AG08395 (cell line): ENCODE measurements at regions not wholly inside any gene's neighbourhood (a gene's known extent, or its start where the extent isn't known, plus 50 kb on each side); places are given as distances from the start of the nearest gene placed in this dataset.

Source experiments
- DNase-seq: peaks from one replicate; pipeline ENCODE4 v3.0.0; 2012; ENCODE audit warnings: mixed read lengths, low spot score

DNA sequence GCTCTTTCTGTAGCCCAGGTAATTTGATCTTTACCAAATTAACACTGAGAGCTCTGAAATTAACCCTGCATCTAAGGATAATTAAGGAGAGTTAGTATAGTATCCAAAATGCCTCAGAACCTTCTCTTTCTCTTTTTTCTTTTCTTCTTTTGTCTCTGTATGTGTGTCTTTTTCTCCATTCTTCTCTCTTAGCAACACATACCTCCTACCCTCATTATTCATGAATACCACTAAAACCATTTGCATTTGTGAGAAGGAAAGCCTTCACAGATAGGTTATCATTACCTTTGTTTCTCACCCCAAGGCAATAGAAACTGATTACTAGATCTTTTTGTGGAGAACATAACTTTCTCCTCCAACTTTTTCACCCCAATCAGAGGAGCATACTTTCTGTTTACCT, 376.5 kb upstream of the NXPH2 start:
- no peak for DNase-seq

DNA sequence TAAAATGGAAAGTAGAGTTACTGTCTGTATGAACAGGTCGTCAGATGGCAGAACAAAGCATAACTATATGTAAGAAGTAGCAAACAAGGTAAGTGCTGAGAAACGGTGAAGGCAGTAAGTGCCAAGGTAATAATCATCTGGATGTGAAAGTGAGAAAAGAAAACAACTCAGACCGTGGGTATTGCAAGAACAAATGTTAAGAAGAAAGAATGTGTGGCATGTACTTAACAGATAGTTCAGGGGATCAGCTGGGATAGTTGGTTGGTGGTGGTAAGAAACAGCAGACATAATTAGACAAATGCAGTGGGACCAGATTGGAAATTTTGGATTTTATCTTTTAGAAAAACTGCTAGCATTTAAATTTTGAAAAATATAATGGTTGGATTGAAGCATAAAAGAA, 375.8 kb upstream of the NXPH2 start:
- DNase-seq = no peak

DNA sequence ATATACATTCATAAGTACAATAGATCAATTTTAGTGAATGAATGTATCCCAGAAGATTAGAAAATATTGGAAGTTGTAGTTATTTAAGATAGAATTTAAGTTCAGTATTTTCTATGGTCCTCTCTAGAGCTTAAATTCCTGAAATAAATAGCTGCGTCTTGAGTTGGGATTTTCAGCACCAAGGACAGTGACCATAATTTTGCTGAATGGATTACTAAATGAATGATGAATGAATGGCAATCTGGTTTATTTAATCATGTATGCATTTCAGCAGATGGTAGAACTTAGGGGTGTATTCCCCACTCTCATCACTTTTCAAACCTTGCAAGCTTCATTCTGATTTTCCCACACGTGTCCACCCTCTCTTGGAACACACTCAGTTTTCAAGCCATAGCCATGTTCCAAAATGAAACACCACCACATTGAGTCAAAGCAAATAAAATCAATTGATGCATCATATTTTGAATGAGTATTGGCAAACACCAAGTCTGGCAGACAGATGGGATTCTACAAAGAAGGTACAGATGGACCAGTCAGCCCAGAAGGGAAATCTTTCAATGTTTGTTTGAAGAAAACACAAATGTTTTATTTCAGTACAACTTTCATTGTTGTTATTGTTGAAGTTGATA, 362.2 kb upstream of the NXPH2 start:
- DNase-seq = no peak

DNA sequence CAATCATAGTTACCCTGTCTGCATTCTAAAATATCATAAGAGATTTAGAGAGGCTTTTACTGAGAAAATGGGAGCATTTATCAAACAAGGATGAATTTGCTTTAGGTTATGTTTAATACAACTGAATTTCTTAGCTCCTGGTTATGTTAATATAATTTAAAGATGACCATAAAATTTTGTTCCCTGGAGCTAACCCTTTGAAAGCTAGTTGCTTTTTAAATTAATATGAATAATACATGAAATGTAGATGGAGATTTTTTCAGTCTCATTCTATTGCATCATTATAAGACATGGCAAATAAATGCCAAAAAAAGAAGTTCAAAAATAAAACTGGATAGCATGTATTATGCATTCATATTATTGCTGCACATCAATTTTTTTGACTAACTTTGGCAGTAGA, 344.1 kb upstream of the NXPH2 start:
- no peak for DNase-seq

DNA sequence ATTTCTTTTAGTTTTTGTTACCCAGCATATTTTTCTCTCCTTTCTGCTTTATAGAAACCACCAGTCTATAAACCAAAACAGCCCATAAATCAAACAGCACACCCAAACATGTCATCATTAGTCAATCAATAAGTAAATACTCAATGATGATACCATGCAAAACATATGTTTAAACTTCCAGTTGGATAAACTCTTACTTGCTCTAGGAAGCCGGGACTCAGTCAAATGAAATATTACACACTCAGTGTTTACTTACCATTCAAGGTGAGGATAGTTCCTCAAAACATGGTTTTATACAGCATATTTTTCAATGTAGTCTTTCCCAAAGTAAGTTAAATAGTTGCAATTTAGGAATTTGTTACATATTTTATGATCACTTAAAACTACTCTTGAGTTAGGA, 343.6 kb upstream of the NXPH2 start:
- no peak for DNase-seq

DNA sequence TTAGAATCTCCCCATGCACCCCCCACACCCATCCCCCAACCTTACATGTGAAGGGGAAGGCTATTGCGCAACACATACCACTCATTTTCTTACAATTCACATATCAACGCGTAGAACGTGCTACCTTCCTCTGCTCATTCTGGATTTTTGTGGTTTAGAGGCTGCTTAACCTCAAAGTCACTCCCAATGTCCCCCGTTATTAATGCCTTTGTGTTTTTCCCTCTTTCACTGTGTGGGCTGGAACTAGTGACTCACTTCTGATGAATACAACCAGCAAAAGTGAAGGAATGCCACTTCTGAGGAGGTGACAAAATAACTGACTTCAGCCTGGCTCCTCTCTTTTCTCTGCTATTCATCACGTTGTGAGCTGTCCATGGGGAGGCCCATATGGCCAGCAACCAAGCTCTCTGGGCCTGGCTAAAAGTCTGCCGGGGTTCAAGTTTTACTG, 342.5 kb upstream of the NXPH2 start:
- no peak for DNase-seq

DNA sequence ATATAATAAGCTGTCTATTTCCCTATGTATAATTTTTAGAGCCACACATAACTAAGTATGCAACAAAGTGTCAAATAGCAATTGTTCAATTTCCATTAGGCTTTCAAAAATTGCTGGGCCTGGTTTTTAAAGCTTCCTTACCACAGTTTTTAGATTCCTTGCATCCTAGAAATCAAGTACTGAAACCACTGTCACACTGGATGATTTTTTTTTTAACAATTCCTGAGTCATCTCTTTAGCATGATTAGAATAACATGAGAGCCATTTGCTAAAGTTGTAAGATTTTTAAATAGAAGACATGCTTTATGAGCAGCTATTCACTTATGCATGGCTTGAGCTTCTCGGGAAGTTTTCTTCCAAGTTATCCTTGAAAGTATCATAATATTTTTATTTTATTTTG, 319.5 kb upstream of the NXPH2 start:
- DNase-seq = no peak

DNA sequence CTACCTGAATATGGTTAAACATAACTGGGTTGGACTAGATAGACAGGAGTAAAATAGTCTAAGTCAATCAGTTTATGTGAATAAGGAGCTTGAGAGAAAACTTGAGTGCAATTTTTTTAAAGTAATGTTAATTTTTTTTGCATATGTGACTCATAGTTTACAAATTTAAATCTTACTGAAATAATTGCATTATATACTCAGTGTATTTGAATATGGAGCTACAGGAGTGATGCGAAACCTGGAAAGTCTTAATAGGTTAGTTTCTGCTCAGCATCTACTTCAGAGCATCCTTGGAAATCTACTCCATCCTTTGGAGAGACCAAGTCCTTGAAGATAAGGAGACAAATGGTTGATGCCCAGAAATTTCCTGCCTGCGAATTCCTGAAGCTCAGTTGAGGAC, 318.8 kb upstream of the NXPH2 start:
- DNase-seq = no peak

DNA sequence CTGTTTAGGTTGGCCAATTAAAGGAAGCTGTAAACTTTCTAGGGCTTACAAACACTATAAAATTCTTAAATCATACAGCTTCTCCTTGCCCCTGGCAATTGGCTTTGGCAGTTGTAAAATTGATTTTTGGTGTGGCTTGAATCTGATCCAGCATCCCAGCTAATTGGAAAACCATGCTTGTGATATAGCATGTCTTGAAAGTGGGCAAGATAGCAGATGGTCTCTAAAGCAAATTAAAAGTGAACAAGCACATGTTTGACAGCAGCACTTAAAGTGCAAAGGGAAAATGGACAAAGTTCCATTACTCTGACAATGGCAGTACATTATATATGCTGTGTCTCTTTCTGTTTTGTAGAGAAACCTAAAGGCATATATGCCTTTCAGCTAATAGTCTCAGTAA, 302.9 kb upstream of the NXPH2 start:
- DNase-seq = no peak

DNA sequence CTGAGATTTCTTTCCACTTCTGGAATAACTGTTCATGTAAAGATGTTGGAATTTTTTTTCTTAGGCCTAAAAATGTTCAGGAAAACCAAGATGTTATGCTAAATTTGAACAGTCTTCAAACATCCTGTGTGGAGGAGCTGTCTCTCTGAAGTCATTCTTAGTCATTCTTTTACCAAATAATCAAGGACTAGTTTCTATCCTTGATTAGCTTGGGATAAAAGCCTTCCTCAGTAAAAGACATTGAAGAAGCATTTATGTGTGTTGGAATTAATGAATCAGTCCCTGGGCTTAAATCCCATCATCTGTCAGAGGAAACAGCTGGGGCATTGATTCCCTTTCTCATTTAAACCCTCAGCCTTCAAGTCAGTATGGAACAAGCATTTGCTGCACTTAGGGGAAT, 300.1 kb upstream of the NXPH2 start:
- no peak for DNase-seq

DNA sequence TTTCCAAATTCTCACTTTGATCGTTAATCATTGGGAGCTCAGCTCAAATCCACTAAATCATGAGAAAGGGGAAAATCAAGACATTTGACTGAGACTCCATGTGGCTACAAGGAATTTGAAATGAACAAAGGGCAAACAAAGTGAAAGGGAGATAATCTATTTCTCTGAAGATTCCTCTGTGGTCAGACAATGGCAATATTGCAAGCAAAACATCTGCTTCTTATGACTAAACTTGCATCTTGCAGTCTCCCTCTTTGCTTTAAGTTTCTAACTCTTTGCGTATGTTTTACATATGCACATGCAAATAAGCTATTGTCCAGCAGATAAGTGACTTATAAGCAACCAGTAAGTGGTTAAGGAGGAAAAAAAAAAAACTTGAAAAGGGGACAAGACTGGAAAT, 299.1 kb upstream of the NXPH2 start:
- DNase-seq = no peak

DNA sequence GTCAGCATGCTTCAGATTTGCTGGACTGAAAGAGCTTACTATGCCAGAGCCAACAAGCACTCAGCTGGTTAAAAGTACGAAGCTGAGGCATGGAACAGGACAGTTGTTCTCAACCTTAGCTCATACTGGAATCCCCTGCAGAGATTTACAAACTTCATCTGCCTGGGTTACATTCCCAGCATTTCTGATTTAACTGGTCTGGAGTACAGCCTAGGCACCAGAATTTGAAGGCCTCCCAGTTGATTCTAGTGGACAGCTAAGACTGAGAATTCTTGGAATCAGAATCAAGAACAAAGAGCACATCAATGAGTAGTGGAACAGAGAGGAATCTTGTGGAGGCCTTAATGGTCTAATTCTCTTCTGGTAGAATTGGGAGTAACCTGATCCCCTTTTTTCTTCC, 298.2 kb upstream of the NXPH2 start:
- DNase-seq = no peak

DNA sequence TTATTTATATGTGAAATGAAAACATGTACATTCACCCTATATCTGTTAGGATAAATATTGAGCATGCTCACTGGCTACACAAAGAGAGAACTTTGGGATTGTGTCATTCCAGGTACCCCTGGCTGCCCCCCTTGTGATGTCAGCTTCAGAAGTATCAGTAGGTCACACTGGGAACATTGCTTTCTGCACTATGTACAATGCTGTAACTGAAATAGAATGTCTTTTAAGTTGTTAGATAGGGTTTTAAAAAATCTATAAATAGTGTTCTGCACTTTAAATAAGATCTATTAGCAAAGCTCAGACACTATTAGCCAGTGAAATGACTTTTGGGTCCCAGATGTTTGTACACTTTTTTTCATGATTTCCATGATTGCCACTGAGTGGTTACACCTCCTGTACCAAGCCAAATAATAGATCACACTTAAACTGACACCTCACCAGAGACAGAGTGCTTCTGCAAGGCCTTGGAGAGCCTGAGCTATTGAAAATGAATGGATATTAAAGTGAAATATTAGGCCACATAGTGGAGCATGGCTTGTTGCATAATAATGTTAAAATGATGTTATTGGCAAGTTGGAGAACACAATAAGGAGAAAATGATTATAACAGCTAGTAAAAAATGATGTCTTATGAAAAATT, 297.0 kb upstream of the NXPH2 start:
- DNase-seq = no peak

DNA sequence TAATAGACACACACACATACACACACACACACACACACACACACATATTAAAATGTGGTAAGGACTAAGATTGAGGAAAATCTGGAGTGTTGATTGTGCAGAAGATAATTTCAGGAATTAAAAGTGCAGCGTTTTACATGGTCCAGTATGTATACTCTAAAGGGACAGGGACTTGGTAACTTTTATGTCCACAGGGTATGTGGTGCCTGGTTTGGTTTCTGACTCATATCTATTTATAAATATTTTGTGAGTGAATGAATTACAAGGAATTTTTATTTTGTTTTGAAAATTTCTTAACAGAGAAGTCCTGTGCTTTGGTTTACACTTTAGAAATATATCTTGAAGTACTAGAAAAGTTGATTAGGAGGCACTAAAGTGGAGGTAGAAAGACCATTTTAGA, 287.7 kb upstream of the NXPH2 start:
- no peak for DNase-seq

DNA sequence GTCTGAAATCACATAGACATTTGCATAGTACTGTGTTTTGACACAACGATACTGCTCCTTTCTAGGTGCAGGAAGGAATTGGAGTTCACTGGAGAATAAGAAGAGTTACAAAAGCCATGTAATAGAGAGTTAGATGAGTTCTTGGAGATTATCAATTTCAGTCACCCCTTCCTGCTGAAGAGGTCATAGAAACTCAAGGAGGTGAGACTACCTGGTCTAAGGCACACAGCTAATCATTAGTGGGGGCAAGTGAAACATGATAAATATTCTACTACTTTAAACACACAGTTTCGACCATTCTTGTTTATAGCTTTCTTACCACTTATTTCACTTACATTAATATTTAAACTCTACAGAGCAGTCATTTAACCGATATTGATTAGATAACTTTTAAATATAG, 286.9 kb upstream of the NXPH2 start:
- no peak for DNase-seq

DNA sequence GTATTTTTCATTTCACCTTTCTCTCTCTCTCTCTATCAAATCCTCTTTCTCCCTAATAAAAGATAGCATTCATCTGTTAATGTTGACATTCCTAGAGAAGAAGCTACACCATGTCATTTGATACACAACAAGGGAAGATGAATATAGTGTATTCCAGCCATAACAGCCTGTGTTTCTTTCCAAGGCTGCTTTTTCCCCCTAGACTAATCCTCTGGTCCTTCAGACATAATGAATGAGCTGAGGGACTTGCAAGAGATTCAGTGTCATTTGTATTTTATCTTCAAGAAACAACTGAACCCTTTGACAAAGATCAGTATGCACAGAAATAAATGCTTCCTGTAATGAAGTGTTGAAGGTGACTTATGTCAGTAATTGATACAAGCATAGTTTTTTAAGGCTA, 284.0 kb upstream of the NXPH2 start:
- DNase-seq = no peak

DNA sequence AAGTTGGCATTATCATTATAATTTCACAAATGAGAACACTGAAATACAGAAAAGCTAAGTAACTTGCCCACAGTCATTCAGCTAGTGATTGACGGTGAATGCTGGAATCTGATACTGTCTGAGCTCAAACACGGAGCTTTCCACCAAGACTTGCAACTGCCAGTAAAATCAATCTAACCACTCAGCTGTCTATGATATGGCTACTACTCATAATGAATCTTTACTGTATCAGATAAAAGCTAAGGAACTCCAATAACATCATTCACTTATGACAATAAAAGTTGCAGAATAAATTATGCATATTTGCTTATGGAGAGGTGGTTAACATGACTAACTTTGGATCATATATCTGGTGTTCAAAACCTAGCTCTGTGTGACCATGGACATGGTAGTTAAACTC, 279.4 kb upstream of the NXPH2 start:
- DNase-seq = no peak

DNA sequence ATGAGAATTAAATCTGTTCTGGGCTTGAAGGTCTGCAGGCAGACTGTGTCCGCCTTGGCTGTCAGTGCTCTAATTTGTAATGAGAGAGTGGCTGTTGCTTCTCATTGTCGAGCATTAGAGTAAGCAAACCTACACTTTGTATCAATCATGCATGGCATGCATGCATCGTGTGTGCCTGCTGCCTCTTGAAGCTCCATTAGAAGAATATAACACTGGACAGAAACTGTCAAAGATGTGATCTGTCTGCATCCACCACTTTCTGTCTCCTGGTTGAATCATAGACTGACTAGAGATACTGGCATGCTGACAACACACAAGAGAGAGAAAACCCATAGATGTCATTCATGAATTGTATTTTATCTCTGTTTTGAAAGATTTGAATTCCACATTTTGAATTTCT, 275.0 kb upstream of the NXPH2 start:
- no peak for DNase-seq

DNA sequence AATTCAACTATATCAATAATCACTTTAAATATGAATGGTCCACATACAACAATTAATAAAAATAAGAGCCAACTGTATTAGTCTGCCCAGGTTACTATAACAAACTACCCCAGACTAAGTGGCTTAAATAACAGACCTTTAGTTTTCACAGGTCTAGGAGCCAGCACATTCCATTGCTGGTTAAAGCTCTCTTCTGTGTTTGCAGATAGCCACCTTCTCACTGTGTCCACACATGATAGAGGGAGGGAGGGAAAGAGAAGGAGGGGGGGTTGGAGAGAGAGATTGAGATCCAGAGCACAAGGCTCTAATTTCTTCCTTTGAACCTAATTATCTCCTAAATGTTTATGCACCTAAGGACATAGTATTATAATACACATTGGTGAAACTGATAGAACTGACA, 267.8 kb upstream of the NXPH2 start:
- no peak for DNase-seq

DNA sequence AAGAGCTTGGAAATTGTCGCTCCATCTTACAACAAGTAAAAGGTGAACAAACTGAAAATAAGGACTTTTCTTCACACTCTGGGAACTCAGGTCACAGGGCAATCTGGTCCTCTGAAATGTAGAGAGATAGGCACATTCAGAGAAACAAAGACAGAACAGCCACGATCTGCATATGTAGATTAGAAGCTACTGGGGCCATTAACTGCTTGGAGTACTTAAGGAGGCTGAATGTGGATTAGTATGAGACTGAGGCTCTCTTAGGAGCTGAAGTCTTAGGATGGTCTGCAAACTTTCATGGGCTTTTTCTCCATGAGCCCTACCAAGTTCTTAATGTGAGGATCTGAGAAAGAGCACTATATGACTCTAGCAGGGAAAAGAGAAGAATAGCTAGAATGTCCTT, 265.3 kb upstream of the NXPH2 start:
- no peak for DNase-seq

DNA sequence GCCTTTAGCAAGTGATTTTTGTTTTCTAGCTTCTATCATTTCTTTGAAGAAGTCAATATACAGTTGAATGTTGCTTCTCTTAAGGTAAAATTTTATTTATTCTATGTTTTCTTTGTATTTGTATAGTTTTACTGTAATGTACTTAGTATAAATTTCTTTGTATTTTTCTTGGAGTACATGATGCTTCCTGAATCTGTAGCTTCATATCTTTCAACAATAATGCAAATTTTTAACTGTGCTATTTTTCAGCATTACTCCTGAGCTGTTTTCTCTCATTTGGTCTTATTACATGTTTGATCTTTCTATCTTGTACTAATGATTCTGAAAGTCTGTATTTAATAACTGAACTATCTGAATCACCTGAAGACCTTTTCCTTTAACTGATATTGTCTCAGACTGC, 253.9 kb upstream of the NXPH2 start:
- DNase-seq = no peak

DNA sequence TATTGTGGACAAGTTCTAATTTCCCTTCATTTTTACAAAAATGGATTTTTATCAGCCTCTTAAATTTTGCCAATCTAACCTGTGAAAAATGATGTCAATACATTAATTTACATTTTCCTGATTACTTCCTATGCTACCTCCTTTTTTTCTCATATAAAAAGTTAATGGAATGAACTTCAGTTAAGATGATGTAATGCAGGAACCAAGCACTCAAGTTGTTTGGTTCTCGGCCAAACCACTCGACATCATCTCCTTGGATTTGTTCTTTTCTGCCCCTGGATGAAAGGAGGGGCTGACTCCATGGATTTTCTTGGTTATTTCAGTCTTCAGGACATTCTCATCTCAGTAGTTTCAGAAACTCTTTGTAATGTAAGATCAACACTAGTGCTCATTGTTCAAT, 253.1 kb upstream of the NXPH2 start:
- DNase-seq = no peak

DNA sequence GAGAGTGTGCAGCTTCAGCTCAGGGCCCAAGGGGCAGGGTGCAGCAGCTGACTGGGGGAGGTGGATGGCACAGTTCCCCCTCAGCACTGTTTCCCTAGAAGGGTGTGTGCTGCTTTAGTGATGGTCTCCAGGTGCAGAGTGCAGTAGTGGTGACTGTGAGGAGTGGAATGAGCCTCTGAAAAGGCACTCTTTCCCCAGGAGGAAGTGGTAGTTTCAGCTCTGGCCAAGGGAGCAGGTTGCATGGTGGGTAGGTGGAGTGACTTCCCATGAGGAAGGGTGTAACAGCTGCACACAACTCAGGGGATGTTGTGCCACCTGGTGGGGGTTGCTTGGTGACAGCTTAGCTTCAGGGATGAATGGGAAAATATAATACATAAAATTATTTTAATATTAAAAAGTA, 251.5 kb upstream of the NXPH2 start:
- DNase-seq = no peak

DNA sequence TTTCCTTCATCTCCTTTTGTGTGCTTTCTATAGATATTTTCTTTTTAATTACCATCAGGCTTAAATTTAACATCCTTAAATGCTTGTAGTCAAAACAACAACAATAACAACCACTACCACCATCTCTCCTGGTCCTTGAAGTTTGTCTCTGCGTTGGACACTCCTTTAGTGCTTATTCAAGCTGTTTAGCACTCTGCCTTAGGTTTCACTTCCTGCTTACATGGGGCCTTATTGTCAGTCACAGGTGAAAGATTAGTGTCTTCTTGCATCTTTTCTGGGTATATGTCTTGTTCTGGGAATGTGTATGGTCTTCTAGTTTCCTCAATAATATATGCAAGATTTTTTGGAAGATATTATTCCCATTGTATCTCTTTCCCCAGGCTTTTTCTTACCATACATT, 240.1 kb upstream of the NXPH2 start:
- DNase-seq = no peak

DNA sequence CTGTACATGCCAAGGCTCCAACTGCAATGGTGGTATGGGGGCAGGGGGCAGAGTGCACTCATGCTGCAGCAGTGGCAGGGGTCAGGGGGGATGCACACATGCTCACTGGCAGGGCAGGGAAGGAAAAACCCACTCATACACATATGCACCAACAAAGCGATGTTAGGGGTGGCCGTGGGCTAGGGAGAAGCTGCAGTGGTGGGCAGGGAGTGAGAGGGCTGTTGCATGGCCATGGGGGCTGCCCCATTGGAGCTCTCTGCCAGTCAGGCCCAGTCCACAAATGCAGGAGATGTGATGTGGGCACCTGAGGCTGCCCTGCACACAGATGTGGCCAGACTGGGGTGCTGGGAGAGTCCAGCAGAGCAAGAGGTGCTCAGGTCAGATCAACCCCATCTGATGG, 238.1 kb upstream of the NXPH2 start:
- DNase-seq = no peak
